ENCODE measurements at regions not wholly inside any gene's neighbourhood (a gene's known extent, or its start where the extent isn't known, plus 50 kb on each side); places are given as distances from the start of the nearest gene placed in this dataset.

DNA sequence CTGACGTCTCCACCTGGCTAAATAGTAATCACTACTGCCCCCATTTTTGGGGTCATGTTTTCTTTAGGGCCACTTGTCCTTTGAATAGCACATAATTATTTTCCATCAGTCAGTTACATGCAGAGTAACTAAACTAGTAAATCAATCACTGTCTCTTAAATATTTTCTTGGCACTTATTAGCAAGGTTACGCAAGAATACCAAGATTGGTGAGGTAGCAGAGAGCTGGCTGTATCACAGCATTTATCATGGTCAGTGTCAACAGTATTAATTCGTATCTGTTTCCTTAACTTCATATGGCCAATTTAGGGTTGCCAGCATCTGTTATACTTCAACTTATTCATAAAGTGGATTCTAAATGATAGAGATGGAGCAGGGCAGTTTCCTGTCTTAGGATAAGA is 346.8 kb upstream of the FAM174A start:
- no peak for TF ChIP-seq SUZ12 (IDR thresholded peaks at IDR 0.05; ENCODE audit: extremely low read depth, insufficient read depth, insufficient read length)
- no peak for TF ChIP-seq YY1 (IDR thresholded peaks at IDR 0.05; ENCODE audit: insufficient read depth, insufficient read length)
